Gastroesophageal sphincter (tissue), 4 donors: ENCODE measurements at regions not wholly inside any gene's neighbourhood (a gene's known extent, or its start where the extent isn't known, plus 50 kb on each side); places are given as distances from the start of the nearest gene placed in this dataset.

Source experiments
- ATAC-seq: fragments of 150-250 bp; one replicate; pipeline ENCODE4 v1.9.1; 2016; ENCODE audit warnings: mild to moderate bottlenecking, moderate library complexity
- H3K27ac ChIP-seq, 4 donors: fragments of 200-600 bp; sonication (generic) in 3 of 4; 1 replicate in 3 of 4; 2 replicates in 1 of 4; pipeline ENCODE4 v1.5.1; 2016 to 2019
- H3K27me3 ChIP-seq: fragments of 200-600 bp; sonication (generic); one replicate; pipeline ENCODE4 v1.5.1; 2019
- H3K36me3 ChIP-seq, 2 donors: fragments of 200-600 bp; sonication (generic); one replicate each; pipeline ENCODE4 v1.5.1; 2019; ENCODE audit warnings: control low read depth in 1 of 2
- H3K4me1 ChIP-seq, 3 donors: fragments of 200-600 bp; sonication (generic); 1 replicate in 2 of 3; 2 replicates in 1 of 3; pipeline ENCODE4 v1.5.1; 2016 to 2019; ENCODE audit warnings: control low read depth in 2 of 3
- H3K4me3 ChIP-seq, 2 donors: fragments of 200-600 bp; sonication (generic); one replicate each; pipeline ENCODE4 v1.5.1; 2019; ENCODE audit warnings: mild to moderate bottlenecking in 1 of 2, moderate library complexity in 1 of 2
- H3K9me3 ChIP-seq, 3 donors: fragments of 200-600 bp; sonication (generic); one replicate each; pipeline ENCODE4 v1.5.1; 2017 to 2019; ENCODE audit warnings: control low read depth in 2 of 3
- EP300 ChIP-seq: sonication (generic); formaldehyde crosslinking; IDR thresholded peaks from one replicate; pipeline ENCODE4 v1.6.1; 2017; ENCODE audit warnings: antibody characterized with exemption, mild to moderate bottlenecking
- POLR2A ChIP-seq, 2 donors: fragments of 450-650 bp; IDR thresholded peaks; one replicate each; pipeline ENCODE4 v1.6.1; 2017; ENCODE audit warnings: antibody characterized with exemption in 2 of 2, mild to moderate bottlenecking in 2 of 2, moderate library complexity in 1 of 2
- POLR2AphosphoS5 ChIP-seq: sonication (generic); formaldehyde crosslinking; IDR thresholded peaks from one replicate; pipeline ENCODE4 v1.6.1; 2017; ENCODE audit warnings: antibody characterized with exemption
- WGBS, 2 donors: methylation state at CpG; one replicate each; pipeline ENCODE4 v1.1.5; 2018; ENCODE audit warnings: low coverage in 1 of 2; 5-methylcytosine and 5-hydroxymethylcytosine counted together
- TF ChIP-seq, protein P1 (sequence below), 4 experiments: fragments of 200-600 bp in 2 of 4; fragments of 450-650 bp in 2 of 4; sonication (generic) in 1 of 4; IDR thresholded peaks; one replicate each; pipeline ENCODE4 v1.5.1; 2017 to 2019; ENCODE audit warnings: antibody characterized with exemption in 4 of 4, mild to moderate bottlenecking in 2 of 4, moderate library complexity in 2 of 4

DNA sequence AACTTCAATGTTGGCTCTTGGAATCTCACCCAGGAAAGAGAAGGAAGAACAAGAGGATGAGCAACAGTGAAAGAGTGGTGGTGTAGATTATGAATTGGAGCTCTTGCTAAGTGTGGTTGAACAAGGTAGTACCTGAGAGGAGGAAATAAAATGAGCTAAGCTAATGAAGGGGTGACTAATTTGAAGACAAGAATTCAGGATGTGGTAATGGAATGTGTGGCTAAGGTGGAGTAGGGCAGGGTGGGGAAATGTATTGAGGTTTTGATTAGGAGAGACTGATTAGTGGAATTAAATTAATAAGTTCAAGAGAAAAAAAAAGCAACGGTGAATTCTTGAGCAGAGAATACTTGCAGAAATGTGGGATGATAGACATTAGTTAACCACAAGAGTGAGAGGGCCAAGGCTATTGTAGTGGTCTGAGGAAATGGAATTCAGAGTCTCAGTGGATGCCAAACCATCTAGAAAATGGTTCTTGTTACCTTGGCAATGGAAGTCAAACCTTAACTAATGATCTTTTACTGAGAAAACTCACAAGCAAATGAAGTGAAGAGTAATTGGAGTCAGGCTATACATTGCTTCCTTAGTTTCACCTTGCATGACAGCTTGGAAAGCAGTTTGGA is 648.3 kb upstream of the ZNF608 start:
- 82 to 90% methylated on average over 1 of the region's 1 CpG for WGBS, 2 donors
- Histone ChIP-seq H3K4me1 (no peaks in the 10 kb centered on the region), H3K9me3 (no peaks in the 10 kb centered on the region), H3K4me3 (no peak overlapping the region), H3K27ac (no peak overlapping the region), H3K27me3 (no peaks in the 10 kb centered on the region), H3K36me3 (no peaks in the 10 kb centered on the region)
- ATAC-seq = no peak
- TF ChIP-seq POLR2AphosphoS5 (no peak), EP300 (no peak), POLR2A (IDR thresholded peaks at IDR 0.05) (no peak)
- TF ChIP-seq, protein P1, sequence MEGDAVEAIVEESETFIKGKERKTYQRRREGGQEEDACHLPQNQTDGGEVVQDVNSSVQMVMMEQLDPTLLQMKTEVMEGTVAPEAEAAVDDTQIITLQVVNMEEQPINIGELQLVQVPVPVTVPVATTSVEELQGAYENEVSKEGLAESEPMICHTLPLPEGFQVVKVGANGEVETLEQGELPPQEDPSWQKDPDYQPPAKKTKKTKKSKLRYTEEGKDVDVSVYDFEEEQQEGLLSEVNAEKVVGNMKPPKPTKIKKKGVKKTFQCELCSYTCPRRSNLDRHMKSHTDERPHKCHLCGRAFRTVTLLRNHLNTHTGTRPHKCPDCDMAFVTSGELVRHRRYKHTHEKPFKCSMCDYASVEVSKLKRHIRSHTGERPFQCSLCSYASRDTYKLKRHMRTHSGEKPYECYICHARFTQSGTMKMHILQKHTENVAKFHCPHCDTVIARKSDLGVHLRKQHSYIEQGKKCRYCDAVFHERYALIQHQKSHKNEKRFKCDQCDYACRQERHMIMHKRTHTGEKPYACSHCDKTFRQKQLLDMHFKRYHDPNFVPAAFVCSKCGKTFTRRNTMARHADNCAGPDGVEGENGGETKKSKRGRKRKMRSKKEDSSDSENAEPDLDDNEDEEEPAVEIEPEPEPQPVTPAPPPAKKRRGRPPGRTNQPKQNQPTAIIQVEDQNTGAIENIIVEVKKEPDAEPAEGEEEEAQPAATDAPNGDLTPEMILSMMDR (IDR thresholded peaks at IDR 0.05) = no peak

- no peaks in the 10 kb centered on the region for H3K27me3 ChIP-seq
- no peak overlapping the region for H3K4me3 ChIP-seq
- ATAC-seq = no peak
- TF ChIP-seq, protein P1 (IDR thresholded peaks at IDR 0.05) = no peak
- no peak for TF ChIP-seq POLR2A (IDR thresholded peaks at IDR 0.05)
- TF ChIP-seq POLR2AphosphoS5 = no peak
- no peak for TF ChIP-seq EP300
- no peaks in the 10 kb centered on the region for H3K4me1 ChIP-seq
- 82 to 100% methylated on average over 1 of the region's 1 CpG for WGBS, 2 donors
- H3K36me3 ChIP-seq = no peaks in the 10 kb centered on the region
- no peaks in the 10 kb centered on the region for H3K9me3 ChIP-seq
- H3K27ac ChIP-seq = no peak overlapping the region
Measured at GRCh38 chr5:125396462-125396861, 650.0 kb upstream of the ZNF608 start.

GRCh38 chr5:125398466-125398865 is 652.0 kb upstream of the ZNF608 start:
- H3K4me1 ChIP-seq = peaks cover 0 to 5% (median 0%) of the 10 kb centered on the region in 3 donors
- H3K4me3 ChIP-seq = no peak overlapping the region
- no peak for ATAC-seq
- H3K9me3 ChIP-seq = no peaks in the 10 kb centered on the region
- no peak overlapping the region for H3K27ac ChIP-seq
- 86 to 90% methylated on average over 2 of the region's 2 CpGs for WGBS, 2 donors
- TF ChIP-seq EP300 = no peak
- TF ChIP-seq POLR2AphosphoS5 = no peak
- no peak for TF ChIP-seq POLR2A (IDR thresholded peaks at IDR 0.05)
- TF ChIP-seq, protein P1 (IDR thresholded peaks at IDR 0.05) = no peak
- no peaks in the 10 kb centered on the region for H3K27me3 ChIP-seq
- H3K36me3 ChIP-seq = no peaks in the 10 kb centered on the region

DNA sequence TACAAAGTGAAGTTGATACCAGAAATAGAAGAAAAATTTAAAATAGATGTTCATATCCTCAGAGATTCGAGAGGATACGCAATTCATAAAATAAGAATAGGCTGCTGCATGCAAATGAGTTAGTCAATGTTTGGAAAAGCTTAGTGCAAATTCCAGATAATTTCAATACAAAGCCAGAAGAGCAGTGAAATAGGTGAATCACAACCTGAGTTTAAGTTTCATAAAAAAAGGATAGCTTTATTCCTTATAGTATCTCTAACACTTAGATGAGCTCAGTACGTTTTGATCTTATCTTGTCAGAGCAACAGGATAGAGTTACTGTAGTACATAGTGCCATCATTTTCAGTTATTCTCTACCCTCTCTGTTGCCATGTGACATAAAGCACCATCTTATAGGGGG is 653.4 kb upstream of the ZNF608 start:
- Histone ChIP-seq H3K36me3 (no peaks in the 10 kb centered on the region), H3K4me3 (no peak overlapping the region), H3K27me3 (no peaks in the 10 kb centered on the region), H3K9me3 (no peaks in the 10 kb centered on the region), H3K4me1 (peaks cover 0 to 5% (median 0%) of the 10 kb centered on the region in 3 donors), H3K27ac (no peak overlapping the region)
- no peak for ATAC-seq
- WGBS, 2 donors = 94 to 96% methylated on average over 3 of the region's 3 CpGs
- no peak for TF ChIP-seq POLR2A (IDR thresholded peaks at IDR 0.05)
- no peak for TF ChIP-seq POLR2AphosphoS5
- no peak for TF ChIP-seq EP300

- H3K9me3 ChIP-seq = no peaks in the 10 kb centered on the region
- H3K36me3 ChIP-seq = no peaks in the 10 kb centered on the region
- H3K4me3 ChIP-seq = no peak overlapping the region
- no peaks in the 10 kb centered on the region for H3K27me3 ChIP-seq
- peaks cover 0 to 5% (median 0%) of the 10 kb centered on the region in 3 donors for H3K4me1 ChIP-seq
- TF ChIP-seq, protein P1 (IDR thresholded peaks at IDR 0.05) = no peak
- TF ChIP-seq POLR2A (IDR thresholded peaks at IDR 0.05) (no peak), EP300 (no peak), POLR2AphosphoS5 (no peak)
- no peak for ATAC-seq
- no peak overlapping the region for H3K27ac ChIP-seq
- WGBS, 2 donors = 89 to 92% methylated on average over 5 of the region's 5 CpGs
Measured at GRCh38 chr5:125401724-125402622, 655.5 kb upstream of the ZNF608 start.
